T-cell (primary cell): ENCODE measurements at regions not wholly inside any gene's neighbourhood (a gene's known extent, or its start where the extent isn't known, plus 50 kb on each side); places are given as distances from the start of the nearest gene placed in this dataset.
"Not testable (repeated sequence)": the region's sequence is repeated elsewhere in the genome, so short reads cannot be mapped to it uniquely, and the experiment has no call there.

Experiments used
- ATAC-seq, 4 experiments: fragments of 200-7000 bp in 3 of 4; fragments of 150-1000 bp in 1 of 4; cut with Tn5 transposase; replicated peaks in 1 of 4; 1 replicate in 3 of 4; 2 replicates in 1 of 4; pipeline ENCODE4 v1.10.0; 2021; ENCODE audit warnings: moderate library complexity in 3 of 4, mild to moderate bottlenecking in 2 of 4, moderate number of reproducible peaks in 1 of 4
- CTCF ChIA-PET, 2 donors: fragments of 300-600 bp; sonication (Branson Sonifier 250); formaldehyde crosslinking; loops; one replicate each; lab custom pipeline; 2022; ENCODE audit warnings: antibody characterized with exemption in 2 of 2; lab: Charles Lee
- POLR2A ChIA-PET, 2 donors: fragments of 300-600 bp; sonication (Branson Sonifier 250); formaldehyde crosslinking; loops; one replicate each; lab custom pipeline; 2022; ENCODE audit warnings: antibody characterized with exemption in 2 of 2; lab: Charles Lee
- DNase-seq, 35 experiments: peaks; one replicate each; pipeline versions ENCODE4 v3.0.0 to v3.0.0-alpha.2; 2013 to 2023
- H3K27ac ChIP-seq: one replicate; pipeline ENCODE4 v1.5.1; 2013; ENCODE audit warnings: low read length
- H3K27me3 ChIP-seq, 2 experiments: replicated peaks in 1 of 2; 1 replicate in 1 of 2; 2 replicates in 1 of 2; pipeline versions ENCODE4 v1.6.1 to v1.7.0; 2013; ENCODE audit warnings: low read length in 1 of 2, mixed read lengths in 1 of 2; ENCODE audit not compliant: control insufficient read depth in 2 of 2, insufficient read depth in 2 of 2; ENCODE audit errors: extremely low read depth in 1 of 2
- H3K36me3 ChIP-seq, 2 donors: 1 replicate in 1 of 2; 2 replicates in 1 of 2; pipeline versions ENCODE4 v1.6.1 to v1.7.0; 2013; ENCODE audit warnings: low read length in 1 of 2; ENCODE audit not compliant: control insufficient read depth in 2 of 2, insufficient read depth in 1 of 2; ENCODE audit errors: extremely low read depth in 1 of 2
- H3K4me1 ChIP-seq, 2 experiments: 1 replicate in 1 of 2; 2 replicates in 1 of 2; pipeline versions ENCODE4 v1.6.1 to v1.7.0; 2013; ENCODE audit warnings: low read length in 2 of 2, mixed read lengths in 1 of 2; ENCODE audit not compliant: insufficient read depth in 2 of 2, control insufficient read depth in 1 of 2; ENCODE audit errors: extremely low read depth in 1 of 2
- H3K4me3 ChIP-seq, 2 donors: 1 replicate in 1 of 2; 2 replicates in 1 of 2; pipeline versions ENCODE4 v1.5.1 to v1.7.0; 2013; ENCODE audit warnings: mild to moderate bottlenecking in 2 of 2, low read length in 1 of 2, moderate library complexity in 1 of 2; ENCODE audit not compliant: control insufficient read depth in 1 of 2; ENCODE audit errors: extremely low read depth in 1 of 2
- H3K9me3 ChIP-seq: 2 replicates; pipeline ENCODE4 v1.7.0; 2013
- H3K27ac Mint-ChIP-seq, 2 donors: one replicate each; pipeline ENCODE4 v1.8.0; 2020 to 2021; ENCODE audit warnings: mild to moderate bottlenecking in 2 of 2, mixed read lengths in 2 of 2
- H3K27me3 Mint-ChIP-seq, 2 donors: one replicate each; pipeline ENCODE4 v1.8.0; 2021 to 2022; ENCODE audit warnings: mixed read lengths in 2 of 2
- H3K36me3 Mint-ChIP-seq: one replicate; pipeline ENCODE4 v1.8.0; 2021; ENCODE audit warnings: mixed read lengths
- H3K4me1 Mint-ChIP-seq, 3 donors: one replicate each; pipeline ENCODE4 v1.8.0; 2020 to 2022; ENCODE audit warnings: mixed read lengths in 3 of 3, mild to moderate bottlenecking in 1 of 3
- H3K4me3 Mint-ChIP-seq, 3 donors: one replicate each; pipeline ENCODE4 v1.8.0; 2020 to 2022; ENCODE audit warnings: mild to moderate bottlenecking in 3 of 3, mixed read lengths in 3 of 3, moderate library complexity in 3 of 3
- H3K9me3 Mint-ChIP-seq, 3 donors: one replicate each; pipeline ENCODE4 v1.8.0; 2020 to 2022; ENCODE audit warnings: mixed read lengths in 3 of 3
- WGBS: methylation state at CpG from one replicate; pipeline ENCODE4 v1.1.5; 2013; ENCODE audit warnings: missing lambda C conversion rate; ENCODE audit not compliant: insufficient coverage; 5-methylcytosine and 5-hydroxymethylcytosine counted together

GRCh38 chr9:80659751-80660150, 1029.6 kb downstream of the TLE1 start:
- H3K9me3 ChIP-seq, H3K4me3 ChIP-seq, H3K27me3 ChIP-seq, H3K27ac Mint-ChIP-seq, H3K36me3 Mint-ChIP-seq, ATAC-seq, H3K4me3 Mint-ChIP-seq, POLR2A ChIA-PET, H3K36me3 ChIP-seq, CTCF ChIA-PET, DNase-seq, H3K4me1 ChIP-seq, H3K4me1 Mint-ChIP-seq, H3K27ac ChIP-seq, H3K27me3 Mint-ChIP-seq: not testable (repeated sequence)
- H3K9me3 Mint-ChIP-seq, result peaks cover 8 to 19% (median 11%) of the 10 kb centered on the region in 3 donors
- WGBS, result 85% methylated on average over 18 of the region's 26 CpGs

- Mint-ChIP-seq H3K9me3 (peaks cover 2 to 4% (median 3%) of the 10 kb centered on the region in 3 donors), H3K36me3 (no peaks in the 10 kb centered on the region), H3K27me3 (no peaks in the 10 kb centered on the region), H3K27ac (no peak overlapping the region), H3K4me3 (no peak overlapping the region), H3K4me1 (no peaks in the 10 kb centered on the region)
- ChIA-PET POLR2A (no interaction called here), CTCF (no interaction called here)
- DNase-seq (no peak), ATAC-seq (no peak)
- Histone ChIP-seq H3K27me3 (no peaks in the 10 kb centered on the region), H3K36me3 (no peaks in the 10 kb centered on the region), H3K4me3 (no peak overlapping the region), H3K9me3 (no peaks in the 10 kb centered on the region), H3K4me1 (no peaks in the 10 kb centered on the region), H3K27ac (no peak overlapping the region)
- 89% methylated on average over 3 of the region's 5 CpGs for WGBS
Measured at GRCh38 chr9:80651044-80651443, 1038.3 kb downstream of the TLE1 start.

- DNase-seq, result no peak
- H3K27ac ChIP-seq, result no peak overlapping the region
- H3K4me3 Mint-ChIP-seq, result no peak overlapping the region
- no peak overlapping the region for H3K4me3 ChIP-seq
- no peaks in the 10 kb centered on the region for H3K27me3 Mint-ChIP-seq
- H3K36me3 ChIP-seq, result no peaks in the 10 kb centered on the region
- no peaks in the 10 kb centered on the region for H3K4me1 ChIP-seq
- no peak overlapping the region for H3K27ac Mint-ChIP-seq
- no peaks in the 10 kb centered on the region for H3K4me1 Mint-ChIP-seq
- peaks cover 2 to 5% (median 4%) of the 10 kb centered on the region in 3 donors for H3K9me3 Mint-ChIP-seq
- ChIA-PET CTCF (no interaction called here), POLR2A (no interaction called here)
- H3K36me3 Mint-ChIP-seq, result no peaks in the 10 kb centered on the region
- no peaks in the 10 kb centered on the region for H3K9me3 ChIP-seq
- 55% methylated on average over 1 of the region's 2 CpGs for WGBS
- no peak for ATAC-seq
- no peaks in the 10 kb centered on the region for H3K27me3 ChIP-seq
Measured at GRCh38 chr9:80649496-80649895, 1039.9 kb downstream of the TLE1 start.

GRCh38 chr9:80649001-80649420, 1040.3 kb downstream of the TLE1 start:
- no peaks in the 10 kb centered on the region for H3K27me3 Mint-ChIP-seq
- H3K4me3 ChIP-seq, result no peak overlapping the region
- no peaks in the 10 kb centered on the region for H3K4me1 ChIP-seq
- no peak for DNase-seq
- H3K36me3 ChIP-seq, result no peaks in the 10 kb centered on the region
- H3K4me3 Mint-ChIP-seq, result no peak overlapping the region
- H3K27me3 ChIP-seq, result no peaks in the 10 kb centered on the region
- no peak overlapping the region for H3K27ac Mint-ChIP-seq
- H3K4me1 Mint-ChIP-seq, result no peaks in the 10 kb centered on the region
- WGBS, result 39% methylated on average over 3 of the region's 3 CpGs
- H3K9me3 ChIP-seq, result no peaks in the 10 kb centered on the region
- ChIA-PET POLR2A (no interaction called here), CTCF (no interaction called here)
- H3K36me3 Mint-ChIP-seq, result no peaks in the 10 kb centered on the region
- H3K9me3 Mint-ChIP-seq, result peaks cover 2 to 6% (median 4%) of the 10 kb centered on the region in 3 donors
- no peak for ATAC-seq
- H3K27ac ChIP-seq, result no peak overlapping the region

- DNase-seq, result no peak
- no peaks in the 10 kb centered on the region for H3K27me3 ChIP-seq
Measured at GRCh38 chr9:80648336-80648735, 1041.0 kb downstream of the TLE1 start.

GRCh38 chr9:80646211-80646610, 1043.1 kb downstream of the TLE1 start:
- no peak overlapping the region for H3K27ac ChIP-seq
- Mint-ChIP-seq H3K4me3 (no peak overlapping the region), H3K4me1 (no peaks in the 10 kb centered on the region), H3K27me3 (no peaks in the 10 kb centered on the region), H3K27ac (no peak overlapping the region), H3K9me3 (peaks cover 2 to 7% (median 3%) of the 10 kb centered on the region in 3 donors), H3K36me3 (no peaks in the 10 kb centered on the region)
- ATAC-seq (no peak), DNase-seq (no peak)
- no CpG with 5 or more reads among the region's 4 CpGs for WGBS
- H3K36me3 ChIP-seq, result no peaks in the 10 kb centered on the region
- ChIA-PET CTCF (no interaction called here), POLR2A (no interaction called here)
- H3K9me3 ChIP-seq, result no peaks in the 10 kb centered on the region
- H3K4me3 ChIP-seq, result no peak overlapping the region
- H3K4me1 ChIP-seq, result no peaks in the 10 kb centered on the region
- H3K27me3 ChIP-seq, result no peaks in the 10 kb centered on the region

More at GRCh38 chr9:80648336-80648735, 1041.0 kb downstream of the TLE1 start:
- no peaks in the 10 kb centered on the region for H3K9me3 ChIP-seq
- Mint-ChIP-seq H3K4me3 (no peak overlapping the region), H3K36me3 (no peaks in the 10 kb centered on the region), H3K27me3 (no peaks in the 10 kb centered on the region), H3K27ac (no peak overlapping the region), H3K4me1 (no peaks in the 10 kb centered on the region), H3K9me3 (peaks cover 2 to 7% (median 6%) of the 10 kb centered on the region in 3 donors)
- no peaks in the 10 kb centered on the region for H3K4me1 ChIP-seq
- WGBS, result no CpG with 5 or more reads among the region's 1 CpG
- ChIA-PET POLR2A (no interaction called here), CTCF (no interaction called here)
- H3K4me3 ChIP-seq, result no peak overlapping the region
- H3K27ac ChIP-seq, result no peak overlapping the region
- ATAC-seq, result no peak
- no peaks in the 10 kb centered on the region for H3K36me3 ChIP-seq

- ATAC-seq, result no peak
- ChIA-PET CTCF (no interaction called here), POLR2A (no interaction called here)
- H3K4me3 Mint-ChIP-seq, result no peak overlapping the region
- WGBS, result no CpG with 5 or more reads among the region's 3 CpGs
- no peaks in the 10 kb centered on the region for H3K4me1 ChIP-seq
- no peaks in the 10 kb centered on the region for H3K4me1 Mint-ChIP-seq
- H3K27me3 Mint-ChIP-seq, result no peaks in the 10 kb centered on the region
- H3K36me3 Mint-ChIP-seq, result no peaks in the 10 kb centered on the region
- H3K27me3 ChIP-seq, result no peaks in the 10 kb centered on the region
- no peak overlapping the region for H3K4me3 ChIP-seq
- no peaks in the 10 kb centered on the region for H3K9me3 ChIP-seq
- no peaks in the 10 kb centered on the region for H3K36me3 ChIP-seq
- H3K9me3 Mint-ChIP-seq, result peaks cover 2 to 7% (median 3%) of the 10 kb centered on the region in 3 donors
- no peak for DNase-seq
- no peak overlapping the region for H3K27ac ChIP-seq
- no peak overlapping the region for H3K27ac Mint-ChIP-seq
Measured at GRCh38 chr9:80644044-80644443, 1045.3 kb downstream of the TLE1 start.
